Panc1 (cell line): ENCODE measurements at regions not wholly inside any gene's neighbourhood (a gene's known extent, or its start where the extent isn't known, plus 50 kb on each side); places are given as distances from the start of the nearest gene placed in this dataset.

Experiments
- ATAC-seq: fragments of 200-7000 bp; cut with Tn5 transposase; 2 replicates; pipeline ENCODE4 v1.9.1; 2020; ENCODE audit warnings: mild to moderate bottlenecking, moderate library complexity
- BruUV-seq: library from RNA; stranded (reverse); fragments of 400-500 nt; replicated peaks from 2 replicates; lab custom pipeline; 2021; lab: Mats Ljungman, UMichigan
- CTCF ChIA-PET: fragments of 300-600 bp; sonication (Branson Sonifier 250); formaldehyde crosslinking; loops from one replicate; lab custom pipeline; 2022; ENCODE audit warnings: antibody characterized with exemption; lab: Charles Lee
- POLR2A ChIA-PET: fragments of 300-600 bp; sonication (Branson Sonifier 250); formaldehyde crosslinking; loops from one replicate; lab custom pipeline; 2022; ENCODE audit warnings: antibody characterized with exemption; lab: Charles Lee
- DNase-seq: peaks from one replicate; pipeline ENCODE4 v3.0.0-alpha.2; 2010; ENCODE audit warnings: low read depth, low spot score
- H3K27ac ChIP-seq: 2 replicates; pipeline ENCODE4 v1.5.1; 2011; ENCODE audit warnings: mild to moderate bottlenecking, low read length, inconsistent platforms
- H3K27me3 ChIP-seq: fragments of 200-500 bp; sonication (Bioruptor generic); 2 replicates; pipeline ENCODE4 v1.6.0; 2014; ENCODE audit warnings: low read length, inconsistent platforms; ENCODE audit not compliant: control insufficient read depth, insufficient read depth
- H3K36me3 ChIP-seq: fragments of 200-500 bp; sonication (Bioruptor generic); 2 replicates; pipeline ENCODE4 v1.5.1; 2014; ENCODE audit warnings: inconsistent platforms, mild to moderate bottlenecking, low read length, moderate library complexity; ENCODE audit not compliant: control insufficient read depth, insufficient read depth
- H3K4me1 ChIP-seq: 2 replicates; pipeline ENCODE4 v1.5.1; 2011; ENCODE audit warnings: inconsistent platforms, mild to moderate bottlenecking, low read length, moderate library complexity; ENCODE audit not compliant: control insufficient read depth, insufficient read depth
- H3K4me3 ChIP-seq, 2 experiments: 2 replicates each; pipeline ENCODE4 v1.5.1; 2011 to 2012; ENCODE audit warnings: low read depth in 2 of 2, low read length in 2 of 2, mild to moderate bottlenecking in 2 of 2, inconsistent platforms in 1 of 2, moderate library complexity in 1 of 2
- H3K9me3 ChIP-seq: fragments of 200-500 bp; sonication (Bioruptor generic); 2 replicates; pipeline ENCODE4 v1.5.1; 2014; ENCODE audit warnings: low read depth, mild to moderate bottlenecking, inconsistent platforms, low read length, moderate library complexity; ENCODE audit not compliant: control insufficient read depth, insufficient read depth
- POLR2AphosphoS5 ChIP-seq: IDR thresholded peaks from 2 replicates; pipeline ENCODE4 v1.6.1; 2012; ENCODE audit warnings: mild to moderate bottlenecking, low read depth, low read length, moderate library complexity
- SIN3A ChIP-seq: IDR thresholded peaks from 2 replicates; pipeline ENCODE4 v1.6.1; 2012; ENCODE audit warnings: low read depth, mild to moderate bottlenecking, low read length, moderate library complexity, borderline replicate concordance; ENCODE audit not compliant: insufficient read depth
- TCF7L2 ChIP-seq: IDR thresholded peaks from 2 replicates; pipeline ENCODE4 v1.6.1; 2011; ENCODE audit warnings: mild to moderate bottlenecking, low read depth, low read length, inconsistent platforms
- in situ Hi-C: cut with HindIII; loops from 2 replicates; pipeline ENCODE4 v1.10.0; 2016; ENCODE audit warnings: low sequenced_read_pairs, low pct_unique_long_range_greater_than_20kb
- intact Hi-C: fragments of 100-400 bp; cut with micrococcal nuclease; formaldehyde crosslinking; loops from one replicate; pipeline ENCODE4 v1.10.0; 2022; ENCODE audit not compliant: unreplicated experiment
- TF ChIP-seq, protein P1 (sequence below), 2 experiments: IDR thresholded peaks; 2 replicates each; pipeline ENCODE4 v1.6.1; 2011 to 2012; ENCODE audit warnings: low read depth in 2 of 2, control low read depth in 1 of 2, low read length in 1 of 2, mild to moderate bottlenecking in 1 of 2, moderate library complexity in 1 of 2; ENCODE audit not compliant: insufficient read depth in 1 of 2
- TF ChIP-seq, protein P2 (sequence below): fragments of 450-650 bp; IDR thresholded peaks from 2 replicates; pipeline ENCODE4 v1.5.1; 2017; ENCODE audit warnings: mild to moderate bottlenecking

DNA sequence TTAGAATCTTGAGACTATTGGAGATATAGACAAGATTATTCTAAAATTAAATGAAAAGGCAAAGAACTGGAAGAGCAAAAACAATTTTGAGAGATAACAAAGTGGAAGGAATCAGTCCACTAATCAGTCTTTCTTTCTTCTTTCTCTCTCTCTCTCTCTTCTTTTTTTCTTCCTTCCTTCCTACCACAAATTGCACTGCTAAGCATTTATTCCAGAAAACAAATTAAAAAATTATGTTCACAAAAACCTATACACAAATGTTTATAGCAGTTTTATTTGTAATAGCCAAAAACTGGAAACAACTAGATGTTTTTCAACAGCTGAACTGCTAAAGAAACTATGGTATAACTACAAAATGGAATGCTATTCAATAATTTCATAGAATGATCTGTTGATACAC is 291.9 kb upstream of the FTMT start:
- ChIA-PET CTCF (no interaction called here), POLR2A (no interaction called here)
- no peaks in the 10 kb centered on the region for H3K36me3 ChIP-seq
- no peak for DNase-seq
- no peaks in the 10 kb centered on the region for H3K27me3 ChIP-seq
- BruUV-seq, result no TSS peak
- no peak overlapping the region for H3K27ac ChIP-seq
- TF ChIP-seq TCF7L2, result no peak
- TF ChIP-seq, protein P1, sequence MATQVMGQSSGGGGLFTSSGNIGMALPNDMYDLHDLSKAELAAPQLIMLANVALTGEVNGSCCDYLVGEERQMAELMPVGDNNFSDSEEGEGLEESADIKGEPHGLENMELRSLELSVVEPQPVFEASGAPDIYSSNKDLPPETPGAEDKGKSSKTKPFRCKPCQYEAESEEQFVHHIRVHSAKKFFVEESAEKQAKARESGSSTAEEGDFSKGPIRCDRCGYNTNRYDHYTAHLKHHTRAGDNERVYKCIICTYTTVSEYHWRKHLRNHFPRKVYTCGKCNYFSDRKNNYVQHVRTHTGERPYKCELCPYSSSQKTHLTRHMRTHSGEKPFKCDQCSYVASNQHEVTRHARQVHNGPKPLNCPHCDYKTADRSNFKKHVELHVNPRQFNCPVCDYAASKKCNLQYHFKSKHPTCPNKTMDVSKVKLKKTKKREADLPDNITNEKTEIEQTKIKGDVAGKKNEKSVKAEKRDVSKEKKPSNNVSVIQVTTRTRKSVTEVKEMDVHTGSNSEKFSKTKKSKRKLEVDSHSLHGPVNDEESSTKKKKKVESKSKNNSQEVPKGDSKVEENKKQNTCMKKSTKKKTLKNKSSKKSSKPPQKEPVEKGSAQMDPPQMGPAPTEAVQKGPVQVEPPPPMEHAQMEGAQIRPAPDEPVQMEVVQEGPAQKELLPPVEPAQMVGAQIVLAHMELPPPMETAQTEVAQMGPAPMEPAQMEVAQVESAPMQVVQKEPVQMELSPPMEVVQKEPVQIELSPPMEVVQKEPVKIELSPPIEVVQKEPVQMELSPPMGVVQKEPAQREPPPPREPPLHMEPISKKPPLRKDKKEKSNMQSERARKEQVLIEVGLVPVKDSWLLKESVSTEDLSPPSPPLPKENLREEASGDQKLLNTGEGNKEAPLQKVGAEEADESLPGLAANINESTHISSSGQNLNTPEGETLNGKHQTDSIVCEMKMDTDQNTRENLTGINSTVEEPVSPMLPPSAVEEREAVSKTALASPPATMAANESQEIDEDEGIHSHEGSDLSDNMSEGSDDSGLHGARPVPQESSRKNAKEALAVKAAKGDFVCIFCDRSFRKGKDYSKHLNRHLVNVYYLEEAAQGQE (IDR thresholded peaks at IDR 0.05; ENCODE audit: insufficient read depth in 1 of 2, low read depth in 2 of 2, low read length in 1 of 2), result no peak
- no peak for TF ChIP-seq SIN3A
- TF ChIP-seq POLR2AphosphoS5, result no peak
- TF ChIP-seq, protein P2, sequence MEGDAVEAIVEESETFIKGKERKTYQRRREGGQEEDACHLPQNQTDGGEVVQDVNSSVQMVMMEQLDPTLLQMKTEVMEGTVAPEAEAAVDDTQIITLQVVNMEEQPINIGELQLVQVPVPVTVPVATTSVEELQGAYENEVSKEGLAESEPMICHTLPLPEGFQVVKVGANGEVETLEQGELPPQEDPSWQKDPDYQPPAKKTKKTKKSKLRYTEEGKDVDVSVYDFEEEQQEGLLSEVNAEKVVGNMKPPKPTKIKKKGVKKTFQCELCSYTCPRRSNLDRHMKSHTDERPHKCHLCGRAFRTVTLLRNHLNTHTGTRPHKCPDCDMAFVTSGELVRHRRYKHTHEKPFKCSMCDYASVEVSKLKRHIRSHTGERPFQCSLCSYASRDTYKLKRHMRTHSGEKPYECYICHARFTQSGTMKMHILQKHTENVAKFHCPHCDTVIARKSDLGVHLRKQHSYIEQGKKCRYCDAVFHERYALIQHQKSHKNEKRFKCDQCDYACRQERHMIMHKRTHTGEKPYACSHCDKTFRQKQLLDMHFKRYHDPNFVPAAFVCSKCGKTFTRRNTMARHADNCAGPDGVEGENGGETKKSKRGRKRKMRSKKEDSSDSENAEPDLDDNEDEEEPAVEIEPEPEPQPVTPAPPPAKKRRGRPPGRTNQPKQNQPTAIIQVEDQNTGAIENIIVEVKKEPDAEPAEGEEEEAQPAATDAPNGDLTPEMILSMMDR, result no peak
- in situ Hi-C loops (no loop called here), intact Hi-C loops (no loop called here)
- no peaks in the 10 kb centered on the region for H3K4me1 ChIP-seq
- no peak overlapping the region for H3K4me3 ChIP-seq
- H3K9me3 ChIP-seq, result no peaks in the 10 kb centered on the region; the same call in 1 of the 2 replicates
- no peak for ATAC-seq

DNA sequence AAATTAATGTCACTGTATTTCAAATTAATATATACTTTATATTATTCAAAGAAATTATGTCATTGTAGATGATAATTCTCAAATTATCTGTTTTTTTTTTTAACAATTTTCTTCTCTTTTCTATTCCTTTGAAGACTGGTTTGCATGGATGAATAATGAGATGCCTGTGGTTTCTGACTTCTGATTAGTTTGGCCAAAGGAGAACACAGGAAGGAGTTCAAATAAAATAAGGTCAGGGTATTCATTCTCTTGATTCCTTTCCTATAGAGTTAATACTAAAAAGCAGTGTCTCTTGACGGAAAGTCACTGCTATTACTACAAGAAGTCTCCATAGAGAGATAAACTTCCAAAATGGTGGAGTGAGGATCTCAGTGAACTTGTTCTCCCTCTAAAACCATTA is 279.6 kb upstream of the FTMT start:
- in situ Hi-C loops (no loop called here), intact Hi-C loops (no loop called here)
- ATAC-seq (no peak), DNase-seq (no peak)
- Histone ChIP-seq H3K27ac (no peak overlapping the region), H3K4me3 (no peak overlapping the region), H3K4me1 (no peaks in the 10 kb centered on the region), H3K36me3 (no peaks in the 10 kb centered on the region), H3K27me3 (no peaks in the 10 kb centered on the region), H3K9me3 (no peaks in the 10 kb centered on the region)
- ChIA-PET POLR2A (no interaction called here), CTCF (no interaction called here)
- BruUV-seq, result no TSS peak
- TF ChIP-seq TCF7L2 (no peak), SIN3A (no peak), POLR2AphosphoS5 (no peak)
- TF ChIP-seq, protein P2, result no peak
- TF ChIP-seq, protein P1 (IDR thresholded peaks at IDR 0.05; ENCODE audit: insufficient read depth in 1 of 2, low read depth in 2 of 2, low read length in 1 of 2), result no peak
